ENCODE measurements at regions not wholly inside any gene's neighbourhood (a gene's known extent, or its start where the extent isn't known, plus 50 kb on each side); places are given as distances from the start of the nearest gene placed in this dataset.
"Not testable (repeated sequence)": the region's sequence is repeated elsewhere in the genome, so short reads cannot be mapped to it uniquely, and the experiment has no call there.

- ATAC-seq, result no peak
Measured at GRCh38 chr12:103011974-103012763, 54.7 kb downstream of the ASCL1 start.

DNA sequence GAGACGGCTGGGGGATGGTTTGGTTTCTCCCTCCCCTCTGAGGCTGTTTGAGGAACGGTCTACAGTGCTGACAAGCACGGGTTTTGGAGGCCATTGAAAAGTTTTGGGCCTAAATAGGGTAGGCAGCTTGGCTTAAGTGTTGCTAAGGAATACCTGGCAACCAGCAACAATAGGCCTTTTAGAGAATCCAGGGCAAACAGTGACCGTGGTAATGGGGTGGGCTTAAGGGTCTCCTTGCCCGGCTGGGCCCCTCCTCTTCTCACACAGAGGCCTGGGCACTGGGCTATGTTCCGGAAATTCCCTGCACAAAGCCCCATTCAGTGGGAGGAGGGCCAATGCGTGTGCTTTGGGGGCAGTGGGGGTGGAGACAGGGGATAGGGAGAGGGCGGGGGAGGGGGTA is 55.4 kb downstream of the ASCL1 start:
- no peak for ATAC-seq

- no peak for ATAC-seq
Measured at GRCh38 chr12:103013741-103014300, 56.3 kb downstream of the ASCL1 start.

- no peak for ATAC-seq
Measured at GRCh38 chr12:103016381-103016780, 58.9 kb downstream of the ASCL1 start.

DNA sequence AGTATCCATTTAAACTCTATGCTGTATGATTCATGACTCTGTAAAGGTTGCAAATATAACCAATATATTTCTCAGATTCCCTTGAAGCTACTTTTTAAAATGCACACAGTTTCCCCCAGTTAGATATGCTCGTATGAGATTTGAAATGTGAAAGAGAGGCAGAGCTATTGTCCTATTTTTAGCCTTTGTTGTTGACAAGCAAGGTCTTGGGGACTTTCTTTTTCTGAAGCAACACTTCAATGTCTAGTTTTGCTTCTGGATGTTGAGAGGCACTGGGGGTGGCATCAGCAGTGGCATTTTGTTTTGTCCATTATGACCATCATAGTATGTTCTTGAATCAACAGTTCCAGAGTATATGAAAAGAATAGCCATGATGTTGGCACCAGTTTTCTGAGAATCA is 63.4 kb downstream of the ASCL1 start:
- no peak for ATAC-seq

- ATAC-seq, result no peak
Measured at GRCh38 chr12:103021538-103022218, 64.2 kb downstream of the ASCL1 start.

GRCh38 chr12:103024650-103025049 is 67.2 kb downstream of the ASCL1 start:
- ATAC-seq, result no peak

DNA sequence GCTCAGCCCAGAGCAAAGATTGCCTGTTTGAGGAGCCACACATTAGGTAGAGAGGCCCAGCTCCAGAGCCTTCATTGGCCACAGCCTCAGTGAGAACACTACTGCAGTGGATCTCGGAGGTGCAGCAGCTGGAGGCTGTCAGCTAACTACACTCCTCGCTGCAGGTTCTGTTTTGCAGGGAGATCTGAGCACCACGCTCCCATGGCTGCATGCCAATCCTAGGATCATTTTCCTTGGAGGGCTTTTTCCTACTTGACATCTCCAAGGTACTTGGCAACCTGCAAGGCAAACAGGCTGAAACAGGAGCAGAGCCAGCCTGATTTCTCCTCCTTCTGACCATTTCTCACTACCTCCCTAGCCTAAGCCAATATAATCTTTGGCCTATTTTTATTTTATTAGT is 69.2 kb downstream of the ASCL1 start:
- ATAC-seq, result not testable (repeated sequence)

DNA sequence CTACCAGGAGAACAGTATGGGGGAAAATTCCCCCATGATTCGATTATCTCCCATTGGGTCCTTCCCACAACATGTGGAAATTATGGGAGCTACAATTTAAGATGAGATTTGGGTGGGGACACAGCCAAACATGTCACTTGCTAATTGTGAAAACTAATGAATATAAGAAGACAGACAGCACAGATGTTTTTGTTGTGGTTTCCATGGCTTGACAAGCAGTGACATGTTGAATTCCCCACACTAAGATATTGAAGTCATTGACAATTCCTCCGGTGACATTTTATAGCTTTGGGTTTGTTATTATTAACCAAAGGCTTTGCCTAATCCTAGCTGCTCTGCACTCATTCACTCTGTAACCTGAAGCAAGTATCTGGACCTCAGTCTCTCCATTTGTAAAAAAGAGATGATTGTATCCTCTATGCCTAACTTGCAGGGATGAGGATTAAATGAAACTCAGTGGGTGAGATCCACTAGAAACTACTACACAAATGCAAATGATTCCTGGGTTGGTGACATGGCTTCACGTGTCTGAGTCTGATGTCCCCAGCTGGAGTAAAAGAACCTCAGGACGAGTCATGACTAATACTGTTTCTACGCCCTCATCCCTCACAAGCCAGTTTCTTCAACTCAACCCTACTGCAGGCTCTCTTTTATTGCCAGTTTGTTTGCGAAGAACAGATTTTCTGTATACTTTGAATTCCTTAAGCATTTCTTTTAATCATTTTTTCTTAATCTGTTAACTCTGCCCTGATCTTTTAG is 71.6 kb downstream of the ASCL1 start:
- no peak for ATAC-seq

DNA sequence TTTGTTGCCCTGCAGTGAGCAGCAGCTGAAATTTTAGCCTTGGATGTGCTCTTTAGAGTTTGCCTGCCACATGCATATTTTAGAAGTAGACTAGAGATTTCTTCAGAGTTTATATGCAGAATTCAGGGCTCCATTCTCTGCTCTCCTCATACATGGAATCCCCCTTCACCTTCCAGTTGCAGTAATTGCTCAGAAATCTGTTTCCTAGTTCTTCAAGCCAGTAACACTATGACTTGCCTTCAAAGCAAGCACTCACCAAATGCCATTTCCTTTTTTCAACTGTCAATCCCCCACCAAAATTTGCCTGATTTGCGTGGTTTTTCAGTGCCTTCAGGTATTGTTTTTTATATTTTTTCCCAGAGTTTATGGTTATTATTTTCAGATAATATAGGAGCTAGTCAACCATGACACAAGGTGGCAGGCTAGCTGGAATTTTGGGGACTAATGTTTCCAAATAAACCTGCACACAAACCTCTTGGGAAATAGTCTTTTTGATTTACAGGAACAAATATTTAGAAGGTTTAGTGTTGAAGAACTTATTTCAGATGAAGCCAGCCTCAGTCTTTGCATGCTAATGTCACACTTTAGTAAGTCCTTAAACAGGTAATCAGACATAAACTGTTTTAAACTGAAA is 79.2 kb downstream of the ASCL1 start:
- no peak for ATAC-seq

DNA sequence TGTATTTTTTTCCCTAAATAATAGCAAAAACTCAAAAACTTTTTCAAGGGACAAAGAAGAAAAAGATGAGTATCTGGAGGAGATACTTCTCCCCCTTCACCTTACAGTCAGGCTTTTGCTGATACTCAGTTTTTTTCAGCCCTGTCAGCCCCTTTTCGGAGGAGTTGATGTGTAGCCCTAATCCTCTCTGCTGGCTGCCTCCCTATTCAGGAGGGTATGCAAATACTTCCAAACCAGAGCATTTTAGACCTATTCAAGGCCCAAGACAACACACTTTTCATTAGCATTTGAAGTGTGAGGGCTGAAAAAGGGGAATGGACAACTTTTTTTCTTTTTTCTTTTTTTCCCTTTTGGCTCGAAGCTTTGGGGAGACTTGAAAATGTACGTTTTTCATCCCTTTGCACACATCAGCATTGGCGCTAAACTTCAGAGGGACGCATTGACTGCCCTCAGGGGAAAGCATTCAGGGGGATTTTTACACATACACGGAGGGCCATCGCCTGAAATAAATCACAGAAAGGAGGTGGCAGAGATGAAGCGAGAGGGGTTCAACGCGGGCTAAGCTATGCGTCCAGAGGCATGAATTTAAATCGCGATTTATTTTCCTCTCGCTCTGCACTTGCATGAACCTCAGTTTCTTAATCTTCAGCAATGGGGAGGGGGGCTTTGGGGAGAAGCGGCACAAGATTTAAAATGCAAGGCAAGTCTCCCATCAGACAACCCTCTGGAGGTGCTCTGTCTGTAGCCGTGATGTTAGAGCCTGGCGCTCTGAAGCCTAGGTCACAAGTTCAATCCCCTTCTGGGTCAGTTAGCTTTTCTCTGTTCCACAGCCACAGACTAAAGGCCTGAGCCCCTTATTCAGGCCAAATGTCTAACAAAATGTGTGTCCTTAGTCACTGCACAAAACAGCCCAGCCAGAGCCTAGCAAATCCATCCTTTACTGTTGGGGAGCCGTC is 86.3 kb downstream of the ASCL1 start:
- no peak for ATAC-seq

DNA sequence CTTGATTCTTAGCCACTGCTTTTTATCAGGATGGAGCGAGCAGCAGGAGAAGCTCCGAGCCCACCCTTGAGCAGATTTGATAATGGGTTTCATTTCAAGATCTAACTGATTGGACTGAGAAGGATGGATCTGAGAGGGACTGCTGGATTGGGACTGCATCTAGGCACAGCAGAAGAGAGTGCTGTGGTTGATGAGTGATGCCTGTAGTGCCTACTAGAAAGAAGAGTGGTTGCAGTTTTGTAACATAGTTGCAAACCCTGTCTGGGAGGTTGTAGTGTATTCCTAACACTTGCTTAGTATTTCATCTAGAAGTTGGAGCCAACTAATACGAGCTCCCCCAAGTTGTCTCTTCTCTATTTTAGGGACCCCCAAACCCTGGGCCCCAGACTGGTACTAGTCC is 88.7 kb downstream of the ASCL1 start:
- ATAC-seq, result no peak

DNA sequence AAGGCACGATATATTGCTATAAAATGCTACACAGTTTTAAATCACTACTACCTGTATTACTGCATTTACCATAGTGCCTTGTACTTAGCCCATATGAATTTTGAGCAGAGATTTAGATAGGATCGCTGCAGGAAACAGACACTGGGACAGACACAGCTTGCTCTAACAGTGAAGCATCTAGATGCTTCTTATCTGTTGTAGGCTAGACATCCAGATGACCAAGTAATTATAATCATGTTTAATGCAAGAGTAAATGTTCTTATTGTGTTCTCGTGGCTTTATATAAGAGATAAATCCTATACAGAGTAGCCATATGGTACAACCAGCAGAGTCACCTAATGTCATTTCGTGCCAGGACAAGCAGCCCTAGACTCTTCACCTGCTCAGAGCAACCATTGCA is 92.8 kb downstream of the ASCL1 start:
- no peak for ATAC-seq

GRCh38 chr12:103053089-103053488 is 95.6 kb downstream of the ASCL1 start:
- ATAC-seq, result no peak

DNA sequence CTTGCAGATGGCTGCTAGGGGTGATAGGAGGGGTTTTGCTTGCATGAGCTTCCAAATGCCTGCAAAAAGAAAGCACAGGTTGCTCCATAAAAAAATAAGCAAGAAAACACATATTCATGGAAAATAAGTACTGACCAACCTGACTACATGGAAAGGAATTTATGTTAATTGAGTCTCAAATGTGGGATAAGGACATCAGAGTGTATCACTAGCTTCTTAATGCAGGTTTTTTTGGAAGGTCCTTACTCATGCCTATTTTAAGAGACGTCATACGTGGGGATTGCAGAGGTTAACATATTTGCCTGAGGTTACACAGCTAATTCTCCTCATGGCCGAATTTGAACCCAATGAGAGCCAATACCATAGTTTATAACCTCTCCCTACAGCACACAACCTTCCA is 116.2 kb downstream of the ASCL1 start:
- ATAC-seq, result no peak

- ATAC-seq, result no peak
Measured at GRCh38 chr12:103075848-103076247, 118.4 kb downstream of the ASCL1 start.

GRCh38 chr12:103077108-103077773 is 119.8 kb downstream of the ASCL1 start:
- ATAC-seq, result no peak

- no peak for ATAC-seq
Measured at GRCh38 chr12:103085541-103085940, 128.1 kb downstream of the ASCL1 start.

DNA sequence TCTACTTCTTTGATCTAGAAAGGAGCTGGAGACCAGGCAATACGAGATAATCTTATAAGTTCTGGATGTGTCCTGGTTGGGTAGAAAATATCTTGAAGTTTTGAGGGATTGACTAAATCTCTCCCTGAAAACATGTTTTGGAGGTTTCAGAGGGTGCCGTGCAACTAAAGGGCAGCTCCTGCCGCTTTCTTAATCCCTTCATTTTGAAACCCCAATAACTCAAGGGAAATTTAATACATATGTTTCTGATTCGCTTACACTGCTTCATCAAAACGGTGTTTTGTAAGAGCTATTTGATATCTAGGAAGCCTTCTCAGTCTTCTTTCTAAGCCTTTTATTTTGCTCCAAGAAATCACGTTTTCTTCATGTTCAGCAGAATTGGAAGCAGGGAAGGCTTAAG is 129.0 kb downstream of the ASCL1 start:
- no peak for ATAC-seq

DNA sequence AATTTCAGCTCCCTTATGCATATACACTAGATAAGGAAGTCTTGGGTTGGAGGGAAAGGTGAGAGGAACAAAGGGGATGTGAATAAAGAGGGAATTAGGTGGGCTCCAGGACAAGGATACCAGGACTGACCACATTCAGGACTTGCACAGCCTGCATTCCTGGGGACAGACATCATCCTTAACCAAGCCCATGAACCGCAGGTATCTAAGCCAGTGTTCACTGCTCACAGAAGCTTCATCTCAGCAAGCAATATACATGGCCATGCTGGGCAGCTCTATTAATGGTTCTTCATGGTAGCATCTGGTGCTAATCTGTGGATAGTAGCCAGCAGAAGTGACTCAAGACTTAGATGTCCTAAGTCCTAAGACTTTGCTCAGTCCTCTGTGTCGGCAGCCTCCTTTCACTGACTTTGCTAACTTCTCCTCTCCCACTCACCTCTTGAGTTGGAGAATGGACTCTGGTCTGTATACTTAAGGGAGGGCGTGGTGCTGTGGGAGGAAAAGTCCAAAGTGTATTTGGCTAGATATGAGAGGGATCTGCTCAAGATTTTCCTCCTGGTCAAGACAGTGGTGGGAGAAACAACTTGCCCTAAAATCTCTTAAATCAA is 136.1 kb downstream of the ASCL1 start:
- no peak for ATAC-seq

- ATAC-seq, result no peak
Measured at GRCh38 chr12:103097496-103097895, 140.0 kb downstream of the ASCL1 start.
